MM.1S (cell line): ENCODE measurements at regions not wholly inside any gene's neighbourhood (a gene's known extent, or its start where the extent isn't known, plus 50 kb on each side); places are given as distances from the start of the nearest gene placed in this dataset.

Experiments used
- DNase-seq: peaks from one replicate; pipeline ENCODE4 v3.0.0-alpha.2; 2015
- H2AFZ ChIP-seq: fragments of 300-600 bp; sonication (generic); 2 replicates; pipeline ENCODE4 v1.6.0; 2016; ENCODE audit warnings: antibody characterized with exemption, low read length
- H3F3A ChIP-seq: fragments of 300-600 bp; sonication (generic); 2 replicates; pipeline ENCODE4 v1.6.1; 2016; ENCODE audit warnings: mild to moderate bottlenecking, antibody characterized with exemption, low read length, moderate library complexity, mixed read lengths; ENCODE audit not compliant: insufficient read depth
- H3K27ac ChIP-seq: fragments of 300-600 bp; sonication (generic); 2 replicates; pipeline ENCODE4 v1.5.1; 2016; ENCODE audit warnings: mild to moderate bottlenecking, low read length
- H3K27me3 ChIP-seq: fragments of 300-600 bp; sonication (generic); replicated peaks from 2 replicates; pipeline ENCODE4 v1.6.0; 2016; ENCODE audit warnings: low read length; ENCODE audit not compliant: insufficient read depth
- H3K36me3 ChIP-seq: fragments of 300-600 bp; sonication (generic); replicated peaks from 2 replicates; pipeline ENCODE4 v1.6.1; 2016; ENCODE audit warnings: mild to moderate bottlenecking, low read length, mixed read lengths; ENCODE audit not compliant: insufficient read depth
- H3K4me1 ChIP-seq: fragments of 300-600 bp; sonication (generic); 2 replicates; pipeline ENCODE4 v1.6.1; 2016; ENCODE audit warnings: low read length, mixed read lengths
- H3K4me2 ChIP-seq: fragments of 300-600 bp; sonication (generic); 2 replicates; pipeline ENCODE4 v1.6.0; 2016; ENCODE audit warnings: low read depth, low read length
- H3K4me3 ChIP-seq: fragments of 300-600 bp; sonication (generic); 2 replicates; pipeline ENCODE4 v1.5.1; 2016; ENCODE audit warnings: low read length, mixed read lengths
- H3K79me2 ChIP-seq: fragments of 300-600 bp; sonication (generic); 2 replicates; pipeline ENCODE4 v1.6.1; 2016; ENCODE audit warnings: mixed run types, low read length, mixed read lengths
- H3K9ac ChIP-seq: fragments of 300-600 bp; sonication (generic); 2 replicates; pipeline ENCODE4 v1.6.1; 2016; ENCODE audit warnings: low read length, mixed read lengths
- H3K9me2 ChIP-seq: fragments of 300-600 bp; sonication (generic); replicated peaks from 2 replicates; pipeline ENCODE4 v1.6.1; 2016; ENCODE audit warnings: mild to moderate bottlenecking, low read length, mixed read lengths; ENCODE audit not compliant: insufficient read depth
- H3K9me3 ChIP-seq: fragments of 300-600 bp; sonication (generic); replicated peaks from 2 replicates; pipeline ENCODE4 v1.6.1; 2016; ENCODE audit warnings: mild to moderate bottlenecking, low read length, mixed read lengths; ENCODE audit not compliant: insufficient read depth
- H4K20me1 ChIP-seq: fragments of 300-600 bp; sonication (generic); 2 replicates; pipeline ENCODE4 v1.6.1; 2016; ENCODE audit warnings: mild to moderate bottlenecking, low read length, moderate library complexity, mixed read lengths; ENCODE audit not compliant: insufficient read depth
- CTCF ChIP-seq: fragments of 300-600 bp; sonication (generic); IDR thresholded peaks from 2 replicates; pipeline ENCODE4 v1.5.1; 2016; ENCODE audit warnings: antibody characterized with exemption, low read length, mixed read lengths
- EZH2 ChIP-seq: fragments of 300-600 bp; sonication (generic); optimal IDR thresholded peaks from 2 replicates; pipeline ENCODE3; 2017; ENCODE audit warnings: low read depth, mild to moderate bottlenecking, antibody characterized with exemption, low read length, mixed read lengths
- EZH2phosphoT487 ChIP-seq: fragments of 300-600 bp; sonication (generic); IDR thresholded peaks from 2 replicates; pipeline ENCODE4 v1.6.1; 2018; ENCODE audit warnings: antibody characterized with exemption, low read length

- Histone ChIP-seq H3K79me2 (no peaks in the 10 kb centered on the region), H3K36me3 (no peaks in the 10 kb centered on the region), H3K9ac (no peak overlapping the region), H3K9me2 (no peaks in the 10 kb centered on the region), H3K27ac (peak overlapping the region; percentile 86; the same call in 1 of the 2 replicates), H3F3A (peaks cover 30% of the 10 kb centered on the region), H4K20me1 (no peaks in the 10 kb centered on the region), H3K9me3 (no peaks in the 10 kb centered on the region), H3K4me1 (peaks cover 39% of the 10 kb centered on the region), H3K27me3 (no peaks in the 10 kb centered on the region), H2AFZ (peak overlapping the region; percentile 36; the same call in 1 of the 2 replicates), H3K4me3 (no peak overlapping the region), H3K4me2 (peak overlapping the region; percentile 71; the same call in 1 of the 2 replicates)
- no peak for DNase-seq
- TF ChIP-seq EZH2phosphoT487 (no peak), CTCF (no peak), EZH2 (no peak)
Measured at GRCh38 chr5:56330806-56331205, 97.7 kb upstream of the ANKRD55 start.

GRCh38 chr5:56330167-56330566 lies 97.0 kb upstream of the ANKRD55 start:
- Histone ChIP-seq H3K9me2 (no peaks in the 10 kb centered on the region), H3K79me2 (no peaks in the 10 kb centered on the region), H4K20me1 (no peaks in the 10 kb centered on the region), H3K9me3 (no peaks in the 10 kb centered on the region), H3K9ac (peak overlapping the region; percentile 51; the same call in 1 of the 2 replicates), H3K4me2 (peak overlapping the region; percentile 71), H3K27me3 (no peaks in the 10 kb centered on the region), H3F3A (peaks cover 30% of the 10 kb centered on the region), H3K4me3 (no peak overlapping the region), H3K4me1 (peaks cover 39% of the 10 kb centered on the region), H2AFZ (peak overlapping the region; percentile 36), H3K27ac (peak overlapping the region; percentile 86), H3K36me3 (no peaks in the 10 kb centered on the region)
- TF ChIP-seq CTCF: no peak
- TF ChIP-seq EZH2: no peak
- no peak for TF ChIP-seq EZH2phosphoT487
- DNase-seq: peak; percentile 20

- no peaks in the 10 kb centered on the region for H4K20me1 ChIP-seq
- peaks cover 39% of the 10 kb centered on the region for H3K4me1 ChIP-seq
- H3K9ac ChIP-seq: peak overlapping the region; percentile 51
- peak; percentile 64 for DNase-seq
- H3F3A ChIP-seq: peaks cover 30% of the 10 kb centered on the region
- H3K79me2 ChIP-seq: no peaks in the 10 kb centered on the region
- no peak for TF ChIP-seq CTCF
- no peak for TF ChIP-seq EZH2
- no peak for TF ChIP-seq EZH2phosphoT487
- no peaks in the 10 kb centered on the region for H3K9me3 ChIP-seq
- peak overlapping the region; percentile 36 for H2AFZ ChIP-seq
- peak overlapping the region; percentile 71 for H3K4me2 ChIP-seq
- H3K4me3 ChIP-seq: peak overlapping the region; percentile 24; the same call in 1 of the 2 replicates
- H3K9me2 ChIP-seq: no peaks in the 10 kb centered on the region
- no peaks in the 10 kb centered on the region for H3K36me3 ChIP-seq
- H3K27me3 ChIP-seq: no peaks in the 10 kb centered on the region
- H3K27ac ChIP-seq: peak overlapping the region; percentile 86
Measured at GRCh38 chr5:56329652-56330051, 96.5 kb upstream of the ANKRD55 start.
